ENCODE measurements at regions not wholly inside any gene's neighbourhood (a gene's known extent, or its start where the extent isn't known, plus 50 kb on each side); places are given as distances from the start of the nearest gene placed in this dataset.

DNA sequence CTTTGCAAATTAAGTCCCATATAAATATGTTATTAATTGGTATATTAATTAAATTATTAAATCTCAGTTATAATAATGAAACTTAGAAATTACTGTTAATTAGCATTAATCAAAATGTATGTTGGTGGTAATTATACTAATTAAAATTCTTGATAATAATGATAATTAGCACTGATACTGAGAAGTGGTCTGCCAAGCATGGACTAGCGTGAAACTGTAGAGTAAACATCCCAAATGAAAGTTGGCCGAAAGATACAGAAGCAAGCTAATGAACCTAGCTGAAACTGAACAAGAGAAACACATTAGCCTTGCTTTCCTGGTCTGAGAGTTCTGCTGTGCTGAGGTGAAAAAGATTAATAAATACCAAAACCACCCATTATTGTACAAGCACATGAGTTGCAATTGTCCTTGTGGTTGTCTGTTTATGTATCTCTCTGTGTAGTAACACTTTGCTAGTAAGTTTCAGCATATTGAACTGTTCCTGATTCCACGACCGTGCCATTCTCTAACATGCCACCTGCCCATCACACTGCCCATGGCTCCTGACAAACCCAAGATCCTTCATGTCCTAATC lies 341.8 kb downstream of the PLPP3 start:
- 84% methylated on average over 4 of the region's 4 CpGs for WGBS
- intact Hi-C loops (cut with DNase I), result no loop called here

DNA sequence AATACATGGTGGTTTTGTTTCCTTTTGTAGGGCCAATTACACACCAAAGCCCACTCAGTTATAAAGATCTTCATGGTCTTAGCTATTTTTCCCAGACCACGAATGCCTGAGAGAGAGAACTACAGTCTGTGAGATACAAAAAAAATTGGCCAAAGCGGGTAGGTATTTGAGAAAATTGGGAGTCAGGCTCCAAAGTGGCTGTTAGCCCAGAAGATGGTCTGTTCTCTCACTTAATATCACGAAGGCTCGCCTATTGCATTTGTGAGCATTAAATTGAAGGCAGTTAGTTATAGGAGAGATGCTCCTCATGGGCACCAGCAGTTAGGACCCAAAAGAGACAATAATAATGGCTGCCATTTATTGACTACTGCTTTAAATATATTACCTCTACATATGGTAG lies 342.7 kb downstream of the PLPP3 start:
- WGBS, result 97% methylated on average over 4 of the region's 4 CpGs
- no peaks in the 10 kb centered on the region for H3K9me3 ChIP-seq
- no peak overlapping the region for H3K4me3 ChIP-seq
- no peak overlapping the region for H3K27ac ChIP-seq
- no peaks in the 10 kb centered on the region for H3K4me1 ChIP-seq (replicated peaks)
- H3K36me3 ChIP-seq, result no peaks in the 10 kb centered on the region
- DNase-seq (ENCODE audit: low spot score), result no peak
- intact Hi-C loops (cut with DNase I), result no loop called here
- H3K27me3 ChIP-seq (replicated peaks; ENCODE audit: insufficient read depth), result no peaks in the 10 kb centered on the region
- TF ChIP-seq, protein P1, sequence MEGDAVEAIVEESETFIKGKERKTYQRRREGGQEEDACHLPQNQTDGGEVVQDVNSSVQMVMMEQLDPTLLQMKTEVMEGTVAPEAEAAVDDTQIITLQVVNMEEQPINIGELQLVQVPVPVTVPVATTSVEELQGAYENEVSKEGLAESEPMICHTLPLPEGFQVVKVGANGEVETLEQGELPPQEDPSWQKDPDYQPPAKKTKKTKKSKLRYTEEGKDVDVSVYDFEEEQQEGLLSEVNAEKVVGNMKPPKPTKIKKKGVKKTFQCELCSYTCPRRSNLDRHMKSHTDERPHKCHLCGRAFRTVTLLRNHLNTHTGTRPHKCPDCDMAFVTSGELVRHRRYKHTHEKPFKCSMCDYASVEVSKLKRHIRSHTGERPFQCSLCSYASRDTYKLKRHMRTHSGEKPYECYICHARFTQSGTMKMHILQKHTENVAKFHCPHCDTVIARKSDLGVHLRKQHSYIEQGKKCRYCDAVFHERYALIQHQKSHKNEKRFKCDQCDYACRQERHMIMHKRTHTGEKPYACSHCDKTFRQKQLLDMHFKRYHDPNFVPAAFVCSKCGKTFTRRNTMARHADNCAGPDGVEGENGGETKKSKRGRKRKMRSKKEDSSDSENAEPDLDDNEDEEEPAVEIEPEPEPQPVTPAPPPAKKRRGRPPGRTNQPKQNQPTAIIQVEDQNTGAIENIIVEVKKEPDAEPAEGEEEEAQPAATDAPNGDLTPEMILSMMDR (IDR thresholded peaks at IDR 0.05), result no peak
- TF ChIP-seq POLR2A (IDR thresholded peaks at IDR 0.05) (no peak), POLR2AphosphoS5 (IDR thresholded peaks at IDR 0.05) (no peak)

More for the DNA sequence above, 341.8 kb downstream of the PLPP3 start:
- Histone ChIP-seq H3K9me3 (no peaks in the 10 kb centered on the region), H3K4me1 (replicated peaks) (no peaks in the 10 kb centered on the region), H3K4me3 (no peak overlapping the region), H3K27ac (no peak overlapping the region), H3K27me3 (replicated peaks; ENCODE audit: insufficient read depth) (no peaks in the 10 kb centered on the region), H3K36me3 (no peaks in the 10 kb centered on the region)
- DNase-seq (ENCODE audit: low spot score), result no peak
- no peak for TF ChIP-seq POLR2A (IDR thresholded peaks at IDR 0.05)
- no peak for TF ChIP-seq POLR2AphosphoS5 (IDR thresholded peaks at IDR 0.05)
- TF ChIP-seq, protein P1 (IDR thresholded peaks at IDR 0.05), result no peak

DNA sequence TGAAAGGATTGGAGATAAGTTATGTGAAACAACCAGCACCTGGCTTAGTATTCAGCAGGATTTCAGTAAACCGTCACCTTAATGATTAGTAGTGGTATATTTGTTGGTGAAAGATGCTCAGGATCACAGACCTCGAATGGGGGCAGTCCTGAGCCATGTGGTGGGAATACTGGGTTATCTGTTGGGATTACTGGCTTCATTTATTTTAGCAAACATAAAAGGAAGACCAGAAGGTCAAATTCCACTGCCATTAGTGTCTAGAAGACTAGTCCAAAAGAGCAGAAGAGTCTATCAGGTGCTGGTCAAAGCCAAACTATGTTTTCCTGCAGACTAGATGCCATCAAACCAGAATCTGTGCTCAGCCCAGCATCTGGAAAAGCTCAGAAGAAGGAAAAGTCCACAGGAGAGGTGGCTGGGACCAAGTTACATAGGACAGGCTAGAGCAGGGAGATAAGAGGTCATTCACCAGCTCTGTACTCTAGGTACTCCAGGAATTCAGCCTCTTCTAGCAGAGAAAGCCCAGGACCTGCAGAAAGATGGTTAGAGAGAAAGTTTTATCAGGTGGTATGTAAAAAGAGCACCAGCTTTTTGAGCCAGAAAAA lies 343.4 kb downstream of the PLPP3 start:
- no peak overlapping the region for H3K27ac ChIP-seq
- no peaks in the 10 kb centered on the region for H3K27me3 ChIP-seq (replicated peaks; ENCODE audit: insufficient read depth)
- no peak for DNase-seq (ENCODE audit: low spot score)
- WGBS, result 84% methylated on average over 2 of the region's 2 CpGs
- intact Hi-C loops (cut with DNase I), result no loop called here
- H3K9me3 ChIP-seq, result no peaks in the 10 kb centered on the region
- TF ChIP-seq POLR2AphosphoS5 (IDR thresholded peaks at IDR 0.05) (no peak), POLR2A (IDR thresholded peaks at IDR 0.05) (no peak)
- TF ChIP-seq, protein P1 (IDR thresholded peaks at IDR 0.05), result no peak
- no peaks in the 10 kb centered on the region for H3K36me3 ChIP-seq
- no peak overlapping the region for H3K4me3 ChIP-seq
- H3K4me1 ChIP-seq (replicated peaks), result no peaks in the 10 kb centered on the region

DNA sequence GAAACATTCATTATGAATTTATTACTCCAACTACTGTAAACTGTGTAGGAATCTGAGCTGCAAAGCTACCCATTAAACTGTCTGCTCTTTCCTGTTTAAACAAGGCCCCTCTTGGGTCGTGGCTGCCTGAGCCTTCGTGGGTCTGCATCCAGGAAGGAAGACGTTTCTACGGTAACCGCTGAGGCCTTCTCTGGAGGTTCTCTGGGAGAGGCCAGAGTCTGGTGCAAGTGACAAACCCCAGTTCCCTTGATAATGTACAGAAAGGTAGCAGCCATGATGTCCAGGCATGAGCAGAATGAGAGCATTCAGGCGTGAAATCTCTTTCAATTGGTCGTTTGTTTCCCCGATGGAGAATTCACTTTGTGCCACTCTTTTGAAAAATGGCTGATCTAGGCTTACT lies 350.2 kb downstream of the PLPP3 start:
- 44% methylated on average over 8 of the region's 8 CpGs for WGBS
- no peak overlapping the region for H3K4me3 ChIP-seq
- TF ChIP-seq POLR2A (IDR thresholded peaks at IDR 0.05) (no peak), POLR2AphosphoS5 (IDR thresholded peaks at IDR 0.05) (no peak)
- TF ChIP-seq, protein P1 (IDR thresholded peaks at IDR 0.05), result no peak
- no peaks in the 10 kb centered on the region for H3K4me1 ChIP-seq (replicated peaks)
- no peaks in the 10 kb centered on the region for H3K36me3 ChIP-seq
- H3K27ac ChIP-seq, result no peak overlapping the region
- DNase-seq (ENCODE audit: low spot score), result no peak
- H3K27me3 ChIP-seq (replicated peaks; ENCODE audit: insufficient read depth), result no peaks in the 10 kb centered on the region
- intact Hi-C loops (cut with DNase I), result no loop called here
- H3K9me3 ChIP-seq, result no peaks in the 10 kb centered on the region

DNA sequence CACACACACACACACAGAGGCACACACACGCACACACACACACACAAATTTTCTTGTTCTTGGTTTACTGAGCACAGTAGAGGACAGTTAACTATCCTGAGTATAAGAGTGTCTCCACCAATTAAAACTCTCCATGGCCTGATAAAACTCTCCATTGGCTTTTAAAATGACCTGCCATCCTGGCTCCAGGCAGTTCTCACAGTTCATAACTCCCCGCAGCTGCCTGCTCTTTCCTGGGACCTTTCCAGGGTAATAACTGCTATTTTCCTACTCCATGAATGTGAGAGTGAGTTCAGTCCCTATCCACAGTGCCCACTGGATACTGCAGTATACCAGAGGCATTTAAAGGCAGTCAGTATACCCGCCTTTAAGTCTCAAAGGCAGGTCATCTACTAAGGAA lies 351.5 kb downstream of the PLPP3 start:
- Histone ChIP-seq H3K36me3 (no peaks in the 10 kb centered on the region), H3K4me3 (no peak overlapping the region), H3K27ac (no peak overlapping the region), H3K4me1 (replicated peaks) (no peaks in the 10 kb centered on the region), H3K9me3 (no peaks in the 10 kb centered on the region), H3K27me3 (replicated peaks; ENCODE audit: insufficient read depth) (no peaks in the 10 kb centered on the region)
- DNase-seq (ENCODE audit: low spot score), result no peak
- intact Hi-C loops (cut with DNase I), result no loop called here
- TF ChIP-seq POLR2AphosphoS5 (IDR thresholded peaks at IDR 0.05) (no peak), POLR2A (IDR thresholded peaks at IDR 0.05) (no peak)
- TF ChIP-seq, protein P1 (IDR thresholded peaks at IDR 0.05), result no peak
- 70% methylated on average over 3 of the region's 3 CpGs for WGBS

Data from prostate gland (tissue), 2 donors.